ENCODE measurements at regions not wholly inside any gene's neighbourhood (a gene's known extent, or its start where the extent isn't known, plus 50 kb on each side); places are given as distances from the start of the nearest gene placed in this dataset.

- no peak for DNase-seq (ENCODE audit: low spot score)
These were observed 1753.4 kb upstream of the TENM3 start for GRCh38 chr4:180489787-180490186.

DNA sequence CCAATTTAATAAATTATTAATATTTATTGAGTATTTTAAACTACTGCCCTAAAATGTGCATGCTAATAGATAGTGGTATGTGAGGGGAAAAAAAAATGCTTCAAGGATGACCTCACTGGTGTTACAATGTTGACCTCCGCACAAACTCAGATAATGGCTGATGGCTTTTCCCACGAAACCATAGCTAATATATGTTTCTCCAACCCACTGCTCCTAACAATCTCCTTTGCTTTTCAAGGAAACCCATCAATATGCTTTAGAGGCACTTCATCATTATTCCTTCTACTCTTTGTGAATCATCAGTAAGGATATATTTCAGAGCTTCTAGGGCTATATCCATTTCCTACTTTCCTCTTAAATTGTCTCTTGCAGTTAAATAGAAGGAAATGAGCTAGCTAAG, 1752.0 kb upstream of the TENM3 start:
- DNase-seq (ENCODE audit: low spot score), result no peak

DNA sequence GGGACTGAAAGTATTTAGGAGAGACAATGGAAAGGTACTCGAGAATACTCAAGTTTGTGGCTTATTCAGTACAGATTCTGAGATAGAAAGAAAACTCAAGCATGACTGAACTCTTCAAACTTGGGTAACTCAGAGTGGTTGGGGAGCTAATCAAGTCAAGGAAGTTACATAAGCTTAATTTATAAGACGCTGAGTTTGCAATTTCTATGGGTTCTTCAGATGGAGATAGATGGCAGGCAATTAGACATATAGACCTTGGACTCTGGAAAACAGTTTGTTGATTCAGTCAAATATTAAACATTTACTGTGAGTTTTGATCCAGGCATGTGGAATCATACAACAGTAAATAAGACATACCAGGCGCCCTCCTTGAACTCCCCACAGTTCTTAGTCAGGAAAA, 1749.9 kb upstream of the TENM3 start:
- DNase-seq (ENCODE audit: low spot score), result no peak

DNA sequence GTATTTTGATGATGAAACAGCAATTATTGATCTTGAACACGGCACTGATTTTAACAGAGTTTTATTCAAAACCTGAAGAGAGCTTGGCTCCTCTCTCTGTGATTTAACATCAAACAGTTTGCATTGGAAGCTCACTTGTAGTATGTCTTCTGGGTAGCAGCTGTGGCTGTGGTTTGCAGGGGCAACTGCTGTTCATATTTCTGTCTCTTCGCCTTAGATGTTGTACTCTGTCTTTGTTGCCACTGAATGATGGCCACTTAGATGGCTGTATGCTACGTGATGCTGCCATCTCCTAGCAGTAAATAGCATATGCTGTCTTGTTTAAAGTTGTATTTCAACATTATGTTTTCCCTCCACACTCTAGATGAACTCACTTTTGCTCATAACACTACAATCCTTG, 1743.0 kb upstream of the TENM3 start:
- no peak for DNase-seq (ENCODE audit: low spot score)

GRCh38 chr4:180512801-180513475, 1730.3 kb upstream of the TENM3 start:
- no peak for DNase-seq (ENCODE audit: low spot score)

DNA sequence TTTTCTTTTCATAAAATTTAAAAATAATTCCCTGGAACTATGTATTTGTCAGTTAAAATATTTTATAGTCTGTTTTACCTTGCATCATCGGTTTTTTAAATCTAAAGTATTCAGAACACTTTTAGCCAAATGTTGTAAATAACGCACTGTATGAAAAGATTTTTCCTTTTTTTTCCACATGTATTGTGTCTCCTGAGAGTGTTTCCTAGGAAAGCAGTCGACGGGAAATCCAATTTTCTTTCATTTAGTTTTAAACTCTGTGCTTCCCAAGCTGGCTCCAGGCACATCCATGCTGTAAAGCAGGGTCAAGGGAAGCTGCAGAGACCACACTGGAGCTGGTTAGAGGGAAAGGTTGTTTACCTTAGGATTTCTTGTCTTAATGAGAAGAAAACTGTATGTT, 1724.3 kb upstream of the TENM3 start:
- DNase-seq (ENCODE audit: low spot score), result peak; percentile 6

- DNase-seq (ENCODE audit: low spot score), result no peak
These were observed 1722.0 kb upstream of the TENM3 start for GRCh38 chr4:180521181-180521580.

DNA sequence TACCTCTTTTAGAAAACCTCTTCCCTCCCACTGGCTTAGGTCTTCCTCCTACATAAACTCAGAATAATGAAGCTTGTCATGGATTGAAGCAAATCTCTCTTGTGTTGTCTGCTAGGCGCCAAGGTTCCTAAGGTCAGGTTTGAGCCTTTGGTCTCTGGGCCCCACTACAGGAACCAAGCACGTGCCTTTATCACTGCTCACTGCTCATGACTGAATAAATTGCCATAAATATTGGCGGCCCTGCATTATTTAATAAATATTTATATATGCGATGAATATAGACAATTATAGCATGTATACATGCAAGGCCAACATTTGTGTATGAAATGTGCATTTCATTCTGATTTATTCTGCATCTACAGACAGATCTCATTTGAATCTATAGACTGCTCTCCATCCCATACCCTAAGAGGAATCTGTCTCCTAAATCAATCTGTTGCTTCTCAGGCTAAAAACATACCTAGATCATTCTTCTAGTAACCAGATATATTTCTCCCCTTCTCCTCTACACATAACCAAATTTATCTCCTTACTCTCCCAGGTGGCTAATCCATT, 1717.6 kb upstream of the TENM3 start:
- DNase-seq (ENCODE audit: low spot score), result no peak

GRCh38 chr4:180528003-180528402, 1715.2 kb upstream of the TENM3 start:
- no peak for DNase-seq (ENCODE audit: low spot score)

DNA sequence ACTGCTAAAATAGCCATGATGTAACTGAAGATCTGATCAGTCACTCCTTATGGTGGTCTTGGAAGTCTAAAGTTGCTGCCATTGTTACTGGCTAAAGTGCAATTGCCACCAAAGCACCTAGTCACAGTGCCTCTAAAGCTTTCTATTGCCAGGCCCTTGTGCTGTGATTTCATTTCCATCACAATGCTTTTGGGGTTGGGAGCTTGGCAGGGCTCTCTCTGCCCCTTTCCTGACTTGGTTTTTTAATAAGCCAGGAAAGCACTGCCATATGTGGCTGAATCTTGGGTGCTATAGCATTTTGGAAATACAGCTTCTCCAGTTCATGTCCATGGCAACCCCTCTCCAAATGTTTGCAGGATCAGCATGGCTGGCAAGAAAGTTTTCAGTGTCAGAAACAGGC, 1712.4 kb upstream of the TENM3 start:
- no peak for DNase-seq (ENCODE audit: low spot score)

- no peak for DNase-seq (ENCODE audit: low spot score)
These were observed 1710.5 kb upstream of the TENM3 start for GRCh38 chr4:180532691-180533090.

GRCh38 chr4:180538384-180539057, 1704.7 kb upstream of the TENM3 start:
- no peak for DNase-seq (ENCODE audit: low spot score)

DNA sequence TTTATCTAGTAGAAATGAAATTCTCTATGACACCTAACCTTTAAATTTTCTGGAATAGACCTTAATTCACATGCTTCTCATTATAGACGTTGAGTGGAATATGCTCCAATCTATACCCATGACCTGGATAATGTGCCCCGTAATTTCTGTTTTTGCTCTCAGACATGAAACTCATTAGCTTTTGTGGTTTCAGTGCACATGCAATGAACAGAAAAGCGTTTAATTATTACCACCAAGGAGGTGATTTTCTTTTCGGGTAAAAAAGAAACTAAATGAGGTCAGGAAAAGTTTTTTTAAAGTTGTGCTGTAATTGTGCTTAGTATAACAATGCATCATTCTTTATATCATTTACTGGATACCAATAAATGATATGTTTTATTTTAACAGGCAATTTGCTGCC, 1703.9 kb upstream of the TENM3 start:
- DNase-seq (ENCODE audit: low spot score), result no peak

GRCh38 chr4:180541678-180542077, 1701.5 kb upstream of the TENM3 start:
- no peak for DNase-seq (ENCODE audit: low spot score)

DNA sequence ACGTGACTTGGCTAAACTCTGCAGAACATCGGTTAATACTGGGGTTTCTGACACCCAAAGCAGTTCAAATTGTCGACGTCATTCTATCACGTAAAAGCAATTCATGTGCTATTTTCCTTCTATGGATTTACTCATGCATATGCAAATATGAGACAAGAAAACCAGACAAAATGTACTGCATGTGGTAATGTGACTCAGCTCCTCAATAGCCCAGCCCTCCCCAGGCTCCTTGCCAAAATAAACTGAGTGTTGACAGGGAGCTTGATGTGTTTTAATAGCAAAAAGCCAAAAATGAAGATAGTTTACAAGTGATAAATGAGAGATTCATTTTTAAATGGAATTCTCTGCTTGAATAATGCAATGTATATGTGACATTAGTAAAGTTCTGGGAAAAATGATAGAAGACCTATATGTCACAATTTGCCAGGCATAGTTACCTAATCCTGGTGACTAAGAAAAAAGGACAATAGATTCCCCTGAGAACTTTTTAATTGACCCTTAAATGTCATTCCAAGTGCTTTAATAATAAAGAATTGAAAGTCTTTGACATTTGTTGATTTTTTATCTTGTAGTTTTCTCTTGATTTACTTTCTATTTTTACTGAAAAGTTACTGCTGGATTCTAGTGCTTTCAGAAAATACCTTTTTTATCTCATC, 1700.6 kb upstream of the TENM3 start:
- peak; percentile 72 for DNase-seq (ENCODE audit: low spot score)

GRCh38 chr4:180550106-180550505, 1693.1 kb upstream of the TENM3 start:
- no peak for DNase-seq (ENCODE audit: low spot score)

DNA sequence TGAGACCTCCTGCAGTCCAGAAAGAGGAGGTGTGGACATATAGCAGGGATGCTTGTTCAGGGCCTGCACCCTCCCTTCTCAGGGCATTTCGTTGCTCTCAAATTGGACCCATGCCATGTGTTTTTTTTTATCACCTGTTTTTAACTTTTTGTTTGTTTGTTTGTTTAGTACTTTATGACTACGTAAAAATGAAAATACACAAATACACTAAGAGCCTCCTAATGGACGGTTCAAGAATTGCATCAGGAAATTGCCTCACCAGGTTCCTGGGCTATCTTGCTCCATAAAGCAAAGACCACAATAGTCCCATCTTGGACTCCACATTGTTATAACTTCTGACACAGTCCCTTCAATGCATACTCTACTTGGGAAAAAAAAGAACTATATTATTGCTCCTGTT, 1685.9 kb upstream of the TENM3 start:
- DNase-seq (ENCODE audit: low spot score), result peak; percentile 13

- DNase-seq (ENCODE audit: low spot score), result no peak
These were observed 1685.3 kb upstream of the TENM3 start for GRCh38 chr4:180557950-180558349.

- peak; percentile 48 for DNase-seq (ENCODE audit: low spot score)
These were observed 1684.8 kb upstream of the TENM3 start for GRCh38 chr4:180558427-180558826.

- DNase-seq (ENCODE audit: low spot score), result peak; percentile 39
These were observed 1682.3 kb upstream of the TENM3 start for GRCh38 chr4:180560896-180561295.

- no peak for DNase-seq (ENCODE audit: low spot score)
These were observed 1679.2 kb upstream of the TENM3 start for GRCh38 chr4:180564026-180564425.

DNA sequence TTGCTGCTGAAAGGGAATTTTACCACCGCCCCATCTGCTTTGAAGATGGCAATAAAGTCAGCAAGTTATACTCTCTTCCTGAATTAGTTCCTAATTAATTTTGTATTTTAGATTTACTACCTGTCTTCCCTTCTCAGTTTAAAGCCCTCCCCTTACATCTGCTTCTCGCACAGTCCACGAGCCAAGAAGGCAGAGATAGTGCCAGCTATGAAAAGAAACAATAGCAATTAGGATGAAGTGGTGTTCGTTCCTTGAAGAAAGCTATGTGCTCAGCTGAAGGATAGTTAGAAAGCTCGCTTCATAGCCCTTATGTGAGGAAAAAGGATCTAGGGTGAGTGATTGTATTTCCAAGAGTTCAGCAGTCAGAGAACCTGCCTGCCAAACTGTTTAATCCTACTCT, 1678.8 kb upstream of the TENM3 start:
- no peak for DNase-seq (ENCODE audit: low spot score)

GRCh38 chr4:180565856-180566431, 1677.3 kb upstream of the TENM3 start:
- no peak for DNase-seq (ENCODE audit: low spot score)
